ENCODE measurements at regions not wholly inside any gene's neighbourhood (a gene's known extent, or its start where the extent isn't known, plus 50 kb on each side); places are given as distances from the start of the nearest gene placed in this dataset.
"Not testable (repeated sequence)": the region's sequence is repeated elsewhere in the genome, so short reads cannot be mapped to it uniquely, and the experiment has no call there.

DNA sequence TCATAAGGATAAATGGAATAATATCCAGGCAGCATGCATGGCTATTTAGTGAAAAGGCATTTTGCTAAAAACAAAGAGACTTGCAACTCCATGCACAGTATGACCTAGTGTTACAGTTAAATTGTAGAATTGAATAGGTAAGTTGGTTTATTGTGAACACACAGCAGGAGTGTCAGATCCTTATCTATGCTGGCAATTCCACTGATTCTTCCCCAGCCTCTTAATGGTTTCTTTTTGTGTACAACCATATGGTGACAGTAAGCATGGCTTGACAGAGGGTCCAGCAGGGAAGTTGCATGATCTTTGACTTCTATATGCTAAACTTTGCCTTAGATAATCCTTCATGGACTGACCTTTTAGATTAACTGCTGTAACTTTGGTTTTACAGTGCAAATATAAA lies 936.6 kb upstream of the EPHA5 start:
- DNase-seq (ENCODE audit: low read depth in 2 of 2) = no peak

DNA sequence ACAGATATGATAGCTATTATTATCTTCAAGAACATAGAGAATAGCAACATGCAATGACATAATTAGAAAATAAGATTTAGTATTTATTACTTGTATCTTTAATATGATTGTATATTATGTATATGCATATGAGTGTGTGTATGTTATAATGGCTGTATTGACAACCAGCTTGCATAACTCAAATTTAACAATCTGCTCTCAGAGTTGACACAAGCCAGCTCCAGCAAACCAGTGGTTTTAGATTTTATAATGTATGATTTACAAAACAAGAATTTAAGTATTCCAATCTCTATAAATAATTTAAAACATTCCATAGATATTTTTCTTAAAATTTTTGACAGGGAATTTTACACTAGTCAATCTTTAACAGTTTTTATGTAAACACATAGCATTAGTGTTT lies 935.9 kb upstream of the EPHA5 start:
- DNase-seq (ENCODE audit: low read depth in 2 of 2) = no peak

DNA sequence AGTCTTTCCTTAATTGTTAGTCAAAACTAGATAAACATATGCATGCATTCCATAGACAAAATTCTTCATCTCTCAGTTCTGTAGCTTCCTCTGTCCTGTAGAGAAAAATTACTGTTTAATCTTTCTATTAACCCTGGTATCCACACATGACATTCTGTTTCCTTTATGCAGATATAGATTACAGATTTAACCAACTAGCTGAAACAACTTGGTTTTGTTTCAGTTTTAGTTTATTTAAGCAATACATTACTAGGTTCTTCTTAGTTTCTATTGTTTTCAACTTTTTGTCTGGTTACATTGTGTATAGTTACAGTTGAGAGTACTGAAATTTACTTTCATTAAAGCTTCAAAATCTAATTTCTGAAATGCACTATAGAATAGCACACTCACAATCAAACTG lies 933.9 kb upstream of the EPHA5 start:
- DNase-seq (ENCODE audit: low read depth in 2 of 2) = no peak

DNA sequence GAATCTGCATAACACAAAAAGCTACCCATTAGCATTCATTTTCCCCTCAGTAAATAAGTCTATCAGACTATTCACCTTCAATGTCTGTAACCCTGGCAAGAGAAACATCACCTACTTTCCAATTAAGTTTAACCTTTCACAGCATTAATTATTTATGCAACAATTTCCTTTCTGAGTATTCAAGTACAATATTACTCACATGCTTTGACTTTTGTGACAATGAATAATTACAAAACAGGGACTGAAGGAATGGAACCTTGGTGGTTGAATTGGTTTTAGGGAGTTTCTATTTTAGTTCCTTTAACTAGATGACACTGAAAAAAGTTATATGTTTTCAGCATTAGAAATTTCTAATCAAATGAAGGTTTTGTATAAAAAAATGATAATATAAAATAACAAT lies 932.3 kb upstream of the EPHA5 start:
- DNase-seq (ENCODE audit: low read depth in 2 of 2) = no peak

- no peak for DNase-seq (ENCODE audit: low read depth in 2 of 2)
These were observed 921.7 kb upstream of the EPHA5 start for GRCh38 chr4:66591968-66592367.

GRCh38 chr4:66590488-66591215 lies 920.4 kb upstream of the EPHA5 start:
- DNase-seq (ENCODE audit: low read depth in 2 of 2) = no peak

GRCh38 chr4:66589183-66589582 lies 918.9 kb upstream of the EPHA5 start:
- no peak for DNase-seq (ENCODE audit: low read depth in 2 of 2)

GRCh38 chr4:66585767-66586166 lies 915.5 kb upstream of the EPHA5 start:
- DNase-seq (ENCODE audit: low read depth in 2 of 2) = no peak

GRCh38 chr4:66577922-66578321 lies 907.6 kb upstream of the EPHA5 start:
- no peak for DNase-seq (ENCODE audit: low read depth in 2 of 2)

GRCh38 chr4:66575008-66575696 lies 904.9 kb upstream of the EPHA5 start:
- peak in 1 of 2 donors; percentile 3 for DNase-seq (ENCODE audit: low read depth in 2 of 2)

DNA sequence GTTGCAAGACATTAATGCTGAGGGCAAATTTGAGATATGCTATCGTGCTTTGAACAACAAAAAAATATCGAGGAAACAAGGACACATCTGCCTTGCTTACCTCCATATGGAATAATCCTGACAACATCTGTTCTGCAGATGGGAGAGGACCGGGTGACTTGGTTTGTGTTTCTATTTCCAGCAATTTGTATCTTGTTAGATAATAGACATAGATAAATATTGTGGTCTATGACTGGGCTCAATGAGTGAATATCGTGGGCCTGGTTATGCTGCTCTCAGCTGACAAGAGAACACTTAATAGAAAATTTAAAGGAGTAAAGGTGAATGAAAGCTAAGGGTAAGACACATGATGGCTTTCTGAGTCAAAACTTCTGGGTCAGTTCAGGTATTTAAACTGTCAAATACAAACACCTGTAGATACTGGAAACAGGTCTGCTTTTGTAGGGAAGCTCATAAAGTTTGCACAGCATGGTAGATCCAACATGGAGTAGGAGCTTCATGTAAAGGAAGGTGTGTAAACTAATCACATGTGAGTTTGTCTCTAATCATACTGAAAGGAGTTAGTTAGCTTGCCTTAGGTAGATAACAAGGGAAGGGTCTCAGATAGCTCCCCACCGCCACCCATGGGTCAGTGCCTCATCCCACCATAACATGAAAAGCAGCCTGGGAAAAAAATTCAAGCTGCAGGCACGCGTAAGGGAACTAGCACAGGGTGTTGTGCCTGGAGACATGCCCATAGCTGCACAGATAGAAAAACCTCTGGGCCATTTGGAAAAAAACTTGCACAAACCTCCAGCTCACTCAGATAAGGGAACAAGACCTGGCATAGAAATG lies 904.1 kb upstream of the EPHA5 start:
- DNase-seq (ENCODE audit: low read depth in 2 of 2) = no peak

DNA sequence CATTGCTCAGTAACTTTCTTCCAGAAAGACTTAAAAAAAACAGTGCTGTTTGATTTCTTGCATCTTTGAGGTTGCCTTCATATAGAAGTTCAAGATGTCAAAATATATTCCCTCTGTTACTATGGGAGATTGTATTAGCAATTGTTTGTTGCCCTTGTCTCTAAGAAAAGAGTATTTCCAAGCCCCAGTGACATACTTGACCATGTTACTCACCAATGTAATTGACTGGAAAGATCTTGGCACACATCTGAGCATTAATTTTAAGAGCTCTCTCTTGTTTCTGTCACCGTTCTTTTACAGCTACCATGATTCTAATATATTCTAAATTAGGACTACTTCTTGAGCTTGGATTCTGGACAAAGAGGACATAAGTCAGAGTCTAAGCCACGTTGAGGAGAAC lies 902.7 kb upstream of the EPHA5 start:
- DNase-seq (ENCODE audit: low read depth in 2 of 2) = no peak

DNA sequence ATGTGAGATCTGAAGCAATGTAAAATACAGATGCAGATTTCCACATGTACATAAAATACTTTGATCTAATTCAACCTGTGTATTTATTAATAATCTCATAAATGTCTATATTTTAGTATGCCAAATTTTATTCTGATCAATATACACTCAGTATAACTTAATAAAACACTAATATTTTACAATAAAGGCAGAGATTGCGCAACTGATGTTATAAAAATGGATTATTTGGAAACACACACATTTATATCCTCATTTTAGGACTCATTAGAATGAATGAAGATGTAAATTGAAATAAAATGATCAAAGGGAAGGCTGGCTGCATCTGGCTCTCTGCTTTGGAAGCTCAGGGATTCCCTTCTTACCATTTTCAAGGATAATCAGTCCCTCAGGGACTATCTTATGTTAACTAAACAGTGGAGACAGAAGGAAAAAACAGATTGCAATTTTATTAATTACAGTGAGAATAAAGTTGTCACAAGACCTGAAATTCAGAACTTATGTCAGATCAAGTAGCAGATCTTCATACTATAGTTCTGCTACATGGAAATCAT lies 900.9 kb upstream of the EPHA5 start:
- DNase-seq (ENCODE audit: low read depth in 2 of 2) = no peak

GRCh38 chr4:66569228-66569627 lies 898.9 kb upstream of the EPHA5 start:
- DNase-seq (ENCODE audit: low read depth in 2 of 2) = no peak

GRCh38 chr4:66568431-66568830 lies 898.1 kb upstream of the EPHA5 start:
- DNase-seq (ENCODE audit: low read depth in 2 of 2) = no peak

GRCh38 chr4:66568001-66568400 lies 897.7 kb upstream of the EPHA5 start:
- DNase-seq (ENCODE audit: low read depth in 2 of 2) = no peak

- no peak for DNase-seq (ENCODE audit: low read depth in 2 of 2)
These were observed 897.3 kb upstream of the EPHA5 start for GRCh38 chr4:66567551-66567950.

DNA sequence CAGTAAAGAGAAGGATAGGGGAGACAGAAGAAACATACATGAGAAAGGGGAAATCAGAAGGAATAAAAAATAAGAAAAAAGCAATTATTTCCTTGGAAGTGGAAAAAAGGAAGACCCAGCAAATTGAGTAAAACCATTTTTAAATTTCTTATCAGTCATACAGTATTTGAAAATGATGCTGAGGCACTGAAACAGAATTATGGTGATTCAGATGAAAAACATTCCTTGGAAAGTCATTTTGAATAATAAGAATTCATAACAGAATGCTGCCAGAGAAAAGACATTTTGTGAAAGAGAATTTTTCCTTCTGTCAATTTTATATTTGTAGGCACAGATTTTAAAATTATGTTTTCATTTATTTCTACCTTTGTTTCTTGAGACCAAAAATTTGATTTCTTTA lies 895.5 kb upstream of the EPHA5 start:
- DNase-seq (ENCODE audit: low read depth in 2 of 2) = no peak

GRCh38 chr4:66564901-66565651 lies 894.8 kb upstream of the EPHA5 start:
- DNase-seq (ENCODE audit: low read depth in 2 of 2) = no peak

- no peak for DNase-seq (ENCODE audit: low read depth in 2 of 2)
These were observed 892.1 kb upstream of the EPHA5 start for GRCh38 chr4:66562276-66562806.

DNA sequence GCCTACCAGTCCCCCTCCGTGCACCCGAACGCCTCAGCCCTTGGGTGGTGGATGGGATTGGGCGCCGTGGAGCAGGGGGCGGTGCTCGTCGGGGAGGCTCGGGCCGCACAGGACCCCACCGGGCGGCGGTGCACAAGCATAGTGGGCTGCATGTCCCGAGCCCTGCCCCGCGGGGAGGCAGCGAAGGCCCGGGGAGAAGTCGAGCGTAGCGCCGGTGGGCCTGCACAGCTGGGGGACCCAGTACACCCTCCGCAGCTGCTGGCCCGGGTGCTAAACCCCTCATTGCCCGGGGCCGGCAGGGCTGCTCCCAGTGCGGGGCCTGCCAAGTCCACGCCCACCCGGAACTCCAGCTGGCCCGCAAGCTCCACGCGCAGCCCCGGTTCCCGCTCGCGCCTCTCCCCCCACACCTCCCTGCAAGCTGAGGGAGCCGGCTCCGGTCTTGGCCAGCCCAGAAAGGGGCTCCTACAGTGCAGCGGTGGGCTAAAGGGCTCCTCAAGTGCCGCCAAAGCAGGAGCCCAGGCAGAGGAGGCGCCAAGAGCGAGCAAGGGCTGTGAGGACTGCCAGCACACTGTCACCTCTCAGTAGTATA lies 891.3 kb upstream of the EPHA5 start:
- not testable (repeated sequence) for DNase-seq (ENCODE audit: low read depth in 2 of 2)
